Limb (tissue), 2 donors: ENCODE measurements at regions not wholly inside any gene's neighbourhood (a gene's known extent, or its start where the extent isn't known, plus 50 kb on each side); places are given as distances from the start of the nearest gene placed in this dataset.
A peak's percentile ranks its signal among the peaks of the same experiment; 100 is the strongest.
"Not testable (repeated sequence)": the region's sequence is repeated elsewhere in the genome, so short reads cannot be mapped to it uniquely, and the experiment has no call there.

ENCODE experiments used
- DNase-seq, 2 donors: peaks; one replicate each; pipeline ENCODE4 v3.0.0-alpha.2; 2016; ENCODE audit errors: extremely low spot score in 2 of 2

GRCh38 chr4:42282081-42282901 is 115.0 kb upstream of the SHISA3 start:
- DNase-seq: peak; percentile 55 to 88

GRCh38 chr4:42284030-42284429 is 113.3 kb upstream of the SHISA3 start:
- no peak for DNase-seq

DNA sequence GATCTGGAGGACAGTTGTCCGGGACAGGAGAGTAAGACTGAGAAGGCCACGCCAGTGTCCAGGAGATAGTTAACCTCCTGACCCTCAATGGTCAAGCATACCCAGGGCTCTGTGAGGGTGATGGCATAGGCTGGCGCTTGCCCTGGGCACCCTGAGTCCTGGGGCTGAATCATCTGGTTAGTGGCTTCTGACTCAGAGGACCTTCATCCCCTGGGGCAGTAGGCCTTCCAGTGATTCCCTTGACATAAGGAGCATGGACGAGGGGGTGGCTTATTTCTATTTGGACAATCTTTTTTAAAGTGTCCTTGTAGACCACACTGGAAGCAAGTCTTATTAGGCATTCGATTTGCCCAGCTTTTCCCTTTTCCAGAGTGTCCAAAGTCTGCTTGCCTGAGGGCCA is 108.4 kb upstream of the SHISA3 start:
- DNase-seq: not testable (repeated sequence)

DNA sequence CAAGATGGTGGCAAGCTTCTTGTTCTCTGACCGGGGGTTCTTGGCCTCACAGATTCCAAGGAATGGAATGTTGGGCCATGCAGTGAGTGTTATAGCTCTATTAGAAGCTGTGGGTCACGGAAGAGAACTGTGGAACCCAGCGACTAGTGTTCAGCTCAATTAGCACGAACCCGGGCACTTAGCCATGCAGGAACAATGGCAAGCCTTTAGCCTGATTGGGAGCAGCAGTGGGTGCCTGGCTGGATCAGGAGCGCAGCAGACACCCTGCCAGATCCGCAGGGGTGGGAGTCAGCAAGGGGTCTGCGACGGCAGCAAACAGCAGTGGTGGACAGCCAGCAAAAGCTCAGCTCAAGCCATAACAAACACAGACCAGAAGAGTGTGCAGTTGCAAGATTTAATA is 105.1 kb upstream of the SHISA3 start:
- not testable (repeated sequence) for DNase-seq

DNA sequence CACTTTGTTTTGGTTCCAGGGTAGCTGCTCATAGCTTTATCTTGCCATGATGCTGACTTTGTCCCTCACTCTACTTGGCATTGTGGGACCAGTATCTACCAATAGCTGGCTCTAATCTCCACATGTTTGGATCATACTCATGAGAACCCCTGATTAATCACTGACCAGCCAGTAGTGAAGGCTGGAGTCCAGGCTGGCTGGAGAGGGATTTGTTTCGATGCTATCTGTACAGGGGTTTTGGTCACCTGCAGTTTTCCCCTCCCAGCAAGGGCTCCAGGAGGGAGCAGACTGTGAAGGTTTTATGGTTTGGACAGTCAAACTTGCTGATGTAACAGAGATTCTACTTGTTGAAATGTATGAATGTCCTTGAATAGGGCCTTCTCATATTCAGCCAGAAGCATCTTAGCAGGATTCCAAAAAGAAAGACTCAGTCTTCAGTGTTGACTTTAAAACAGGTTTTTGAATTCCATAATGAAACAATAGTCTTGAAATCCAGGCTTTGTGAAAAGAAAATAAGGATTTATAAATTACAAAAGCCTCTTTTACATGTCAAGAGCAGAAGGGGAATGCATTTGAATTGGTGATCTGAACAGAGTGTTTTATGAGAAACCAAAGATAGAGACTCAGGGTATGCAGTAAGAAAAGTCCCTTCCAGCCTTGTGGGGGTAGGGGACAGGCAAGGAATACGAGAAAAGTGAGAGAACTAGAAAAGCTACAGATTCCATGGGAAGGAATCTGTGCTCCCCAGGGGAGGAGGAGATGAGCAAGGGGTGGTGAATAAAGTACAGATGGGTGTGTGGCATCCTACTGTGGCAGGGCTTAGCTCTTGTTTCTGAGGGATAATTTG is 103.1 kb upstream of the SHISA3 start:
- no peak for DNase-seq

DNA sequence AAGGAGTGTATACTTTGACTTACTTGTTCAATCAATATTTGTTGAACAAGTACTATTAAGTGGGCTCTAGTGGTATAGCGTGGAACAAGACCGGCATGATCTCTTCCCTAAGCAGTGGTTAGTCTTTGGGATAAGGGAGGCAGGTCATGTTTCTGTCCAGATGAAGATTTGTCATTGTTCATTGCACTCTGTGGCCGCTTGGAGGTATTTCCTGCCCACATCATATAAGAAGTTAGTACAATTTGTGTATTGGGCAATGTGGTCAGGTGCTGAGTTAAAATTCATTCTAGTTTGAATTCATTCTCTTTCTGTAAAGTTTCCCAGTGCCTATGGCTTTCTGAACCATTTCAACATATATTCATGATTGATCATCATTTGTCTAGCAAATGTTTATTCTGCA is 101.1 kb upstream of the SHISA3 start:
- DNase-seq: no peak

GRCh38 chr4:42302348-42302747 is 94.9 kb upstream of the SHISA3 start:
- no peak for DNase-seq

- DNase-seq: no peak
Observed at GRCh38 chr4:42306221-42307109, 90.8 kb upstream of the SHISA3 start.

DNA sequence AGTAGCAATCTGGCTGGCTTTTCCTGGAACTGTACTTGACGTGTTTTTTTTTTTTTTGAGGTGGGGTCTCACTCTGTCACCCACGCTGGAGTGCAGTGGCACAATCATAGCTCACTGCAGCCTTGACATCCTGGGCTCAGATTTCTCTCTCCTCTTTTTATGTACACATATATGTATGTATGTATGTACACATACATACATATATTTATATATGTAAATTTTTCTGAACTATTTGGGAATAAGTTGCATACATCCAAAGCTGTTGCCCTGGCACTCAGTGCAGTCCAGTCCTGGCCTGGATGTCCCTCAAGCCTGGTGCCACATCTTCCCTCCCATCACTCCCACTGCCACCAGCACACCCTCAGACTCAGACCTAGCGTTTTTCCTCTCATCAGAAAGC is 89.0 kb upstream of the SHISA3 start:
- DNase-seq: no peak

DNA sequence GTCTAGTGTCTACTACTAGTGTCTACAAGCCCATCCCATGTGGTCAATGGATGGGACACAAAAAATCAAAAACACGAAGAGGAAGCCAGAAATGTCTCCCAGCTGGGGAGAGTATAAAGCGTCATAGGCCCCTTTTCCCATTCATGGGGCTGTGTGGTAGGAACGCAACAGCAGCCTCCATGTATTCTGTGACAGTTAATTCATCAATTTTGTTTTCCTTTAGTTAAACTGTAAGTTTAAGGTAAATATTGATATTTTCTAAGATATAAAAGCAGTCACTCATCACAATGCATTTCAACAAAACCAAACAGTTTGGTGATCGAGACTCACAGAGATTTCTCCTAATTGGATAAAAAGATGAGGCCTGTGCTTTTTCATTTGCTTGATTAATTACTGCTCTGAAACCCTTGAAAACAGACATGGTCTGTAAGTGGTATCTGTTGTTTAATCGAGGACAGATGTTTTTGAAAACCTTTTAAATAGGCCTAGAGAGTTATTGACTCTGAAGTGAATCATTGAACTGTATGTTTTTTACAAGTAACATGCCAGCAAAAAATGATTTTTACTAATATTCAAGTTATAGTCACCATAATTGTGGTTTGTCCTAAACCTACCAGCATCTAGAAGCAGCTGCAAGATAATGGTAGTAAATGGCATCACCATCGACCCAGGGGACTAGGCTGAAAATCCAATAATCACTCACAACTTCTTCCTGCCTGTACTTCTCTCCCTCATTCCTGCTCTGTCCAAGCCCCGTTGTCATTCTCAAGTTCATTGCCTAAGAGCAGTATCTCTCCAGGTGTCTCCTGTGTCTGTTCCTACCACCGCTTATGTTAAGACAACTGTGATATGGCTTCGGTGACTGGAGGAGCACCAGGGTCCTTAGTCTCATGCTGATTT is 87.7 kb upstream of the SHISA3 start:
- DNase-seq: no peak

DNA sequence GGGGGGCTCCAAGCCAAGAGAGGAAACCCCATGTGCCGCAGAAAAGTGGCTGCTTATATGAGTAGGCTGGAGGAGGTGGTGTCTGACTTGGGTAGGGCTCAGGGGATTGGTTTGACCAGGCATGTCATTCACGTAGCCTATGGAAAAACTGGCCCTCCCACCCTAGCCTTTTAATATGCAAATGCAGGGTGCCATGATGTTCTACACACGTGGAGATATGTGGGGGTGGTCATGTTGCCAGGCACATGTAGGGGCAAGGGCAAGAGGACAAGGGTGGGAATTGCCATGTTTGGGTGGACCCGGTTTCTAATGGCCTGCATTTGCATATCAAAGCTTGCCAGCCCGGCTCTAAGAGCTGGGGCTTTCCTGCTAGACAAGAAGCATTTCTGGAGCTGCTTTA is 86.9 kb upstream of the SHISA3 start:
- no peak for DNase-seq

- no peak for DNase-seq
Observed at GRCh38 chr4:42310806-42311205, 86.5 kb upstream of the SHISA3 start.

DNA sequence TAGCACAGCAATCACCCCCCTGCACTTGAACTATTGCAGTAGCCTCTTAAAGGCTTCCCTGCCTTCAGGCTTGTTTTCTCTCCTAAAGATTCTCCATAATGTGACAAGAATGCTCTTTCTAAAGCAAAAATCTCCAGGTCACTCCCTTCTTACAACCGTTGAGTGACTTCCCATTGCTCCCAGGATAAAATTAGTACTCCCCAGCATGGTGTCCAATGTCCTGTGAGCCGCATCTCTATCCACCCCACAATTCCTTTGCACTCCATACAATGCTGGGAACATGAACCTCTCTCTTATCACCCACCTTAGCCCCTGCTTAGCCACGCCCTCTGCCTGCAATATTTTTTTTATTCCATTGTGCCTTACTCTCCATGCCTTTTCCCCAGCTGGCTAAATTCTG is 85.7 kb upstream of the SHISA3 start:
- DNase-seq: no peak

DNA sequence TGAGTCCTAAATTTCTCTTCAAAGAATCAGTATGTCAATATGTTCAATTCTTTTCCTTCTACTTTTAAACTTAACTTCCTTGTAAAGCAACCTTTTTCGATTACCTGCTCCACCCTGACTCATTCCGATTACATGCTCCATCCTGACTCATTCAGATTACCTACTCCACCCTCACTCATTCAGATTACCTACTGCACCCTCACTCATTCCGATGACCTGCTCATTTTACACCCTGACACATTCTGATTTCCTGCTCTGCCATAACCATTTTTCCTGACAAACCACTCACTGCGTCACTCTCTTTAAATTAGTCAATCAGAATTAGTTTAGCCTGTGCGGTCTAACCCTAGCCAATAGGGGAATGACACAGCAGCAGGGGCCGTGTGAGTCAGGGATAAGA is 83.9 kb upstream of the SHISA3 start:
- DNase-seq: not testable (repeated sequence)

DNA sequence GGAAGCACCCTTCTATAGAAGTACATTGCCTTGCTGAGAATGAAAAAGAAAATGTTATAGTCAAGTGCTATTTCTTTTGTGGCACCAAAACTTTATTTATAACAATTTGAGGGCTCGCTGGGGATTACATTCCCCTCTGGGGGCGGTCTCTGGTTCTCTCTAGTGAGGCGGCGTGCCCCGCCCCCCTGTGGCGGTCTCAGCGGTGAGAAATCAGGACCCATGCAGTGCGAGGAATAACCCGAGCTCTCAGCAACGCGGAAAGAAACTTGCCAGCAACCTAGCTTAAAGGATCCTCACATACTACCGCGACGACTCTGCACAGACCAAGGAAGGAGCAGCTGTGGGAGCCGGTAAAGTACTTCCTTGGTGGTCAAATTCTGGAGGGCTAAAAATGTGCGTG is 83.4 kb upstream of the SHISA3 start:
- no peak for DNase-seq

DNA sequence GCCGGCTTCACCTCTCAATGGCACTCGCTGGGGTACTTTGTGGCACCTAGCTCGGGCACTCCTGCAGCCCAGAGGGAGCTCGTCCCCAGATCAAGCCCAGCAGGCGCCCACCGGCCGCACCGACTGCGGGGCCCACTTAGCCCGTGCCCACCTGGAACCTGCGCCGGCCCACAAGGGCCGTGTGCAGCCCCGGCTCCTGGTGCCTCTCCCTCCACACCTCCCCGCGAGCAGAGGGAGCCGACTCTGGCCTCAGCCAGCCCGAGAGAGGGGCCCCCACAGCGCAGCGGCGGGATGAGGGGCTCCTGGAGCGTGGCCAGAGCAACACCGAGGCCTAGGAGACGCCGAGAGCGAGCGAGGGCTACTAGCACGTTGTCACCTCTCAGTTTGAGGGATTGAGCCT is 82.1 kb upstream of the SHISA3 start:
- DNase-seq: no peak

DNA sequence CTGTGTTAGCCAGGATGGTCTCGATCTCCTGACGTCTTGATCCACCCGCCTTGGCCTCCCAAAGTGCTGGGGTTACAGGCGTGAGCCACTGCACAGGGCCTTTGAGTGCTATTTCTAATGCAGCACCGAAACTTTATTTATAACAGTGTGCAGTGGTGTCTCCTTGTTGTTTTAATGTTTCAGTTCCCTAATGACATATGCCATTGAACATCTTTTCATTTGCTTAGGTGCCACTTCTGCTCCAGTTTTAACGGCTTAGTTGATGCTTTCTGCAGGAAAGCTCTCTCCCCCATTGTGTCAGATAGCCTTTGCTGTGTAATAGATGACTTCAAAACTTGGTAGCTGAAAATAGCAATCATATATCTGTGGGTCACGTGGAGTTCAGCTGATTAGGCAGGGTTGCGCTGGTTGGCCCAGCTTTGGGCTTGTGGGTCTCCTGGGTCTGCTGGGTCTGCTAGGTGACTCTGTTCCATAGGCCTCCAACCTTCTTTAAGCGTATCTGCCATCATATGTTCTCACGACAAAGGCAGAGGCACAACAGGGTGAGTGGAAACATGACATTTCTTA is 76.4 kb upstream of the SHISA3 start:
- DNase-seq: no peak

GRCh38 chr4:42326040-42326439 is 71.2 kb upstream of the SHISA3 start:
- no peak for DNase-seq

DNA sequence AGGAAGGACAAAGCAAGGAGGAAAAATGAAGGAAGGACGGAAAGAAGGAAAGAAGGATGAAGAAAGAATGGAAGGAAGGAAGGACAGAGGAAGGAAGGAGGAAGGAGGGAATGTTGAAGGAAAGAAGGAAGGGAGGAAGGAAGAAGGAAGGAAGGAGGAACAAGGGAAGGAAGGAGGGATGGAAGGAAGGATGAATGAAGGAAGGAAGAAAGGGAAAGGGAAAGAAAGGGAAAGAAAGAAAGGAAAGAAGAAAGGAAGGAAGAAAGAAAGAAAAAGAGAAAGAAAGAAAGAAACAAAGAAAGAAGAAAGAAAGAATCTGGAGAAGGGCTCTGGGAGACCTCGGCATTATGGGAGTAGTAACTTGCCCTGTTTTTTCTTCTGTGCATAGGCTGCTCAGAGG is 70.8 kb upstream of the SHISA3 start:
- DNase-seq: no peak

DNA sequence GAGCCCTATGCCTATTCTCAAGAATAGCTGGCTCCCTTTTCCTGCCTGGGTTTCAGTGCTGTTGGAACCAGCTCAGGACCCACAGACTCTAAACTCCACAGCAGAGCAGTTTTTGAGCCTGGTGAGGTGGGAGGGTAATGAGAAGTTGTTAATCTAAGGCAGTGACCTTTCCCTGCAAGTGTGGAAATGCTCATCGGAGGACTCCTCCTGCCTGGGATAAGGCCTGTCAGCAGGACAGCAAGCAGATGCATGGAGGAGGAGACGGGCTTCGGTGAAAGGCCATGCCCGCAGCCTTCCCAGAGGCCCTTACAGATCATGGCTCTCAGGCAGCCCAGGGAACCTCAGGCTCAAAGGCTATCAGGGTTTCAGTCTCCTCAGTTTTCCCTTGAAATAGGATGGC is 70.0 kb upstream of the SHISA3 start:
- no peak for DNase-seq
